HG03460 (cell line): ENCODE measurements at regions not wholly inside any gene's neighbourhood (a gene's known extent, or its start where the extent isn't known, plus 50 kb on each side); places are given as distances from the start of the nearest gene placed in this dataset.
"Not testable (repeated sequence)": the region's sequence is repeated elsewhere in the genome, so short reads cannot be mapped to it uniquely, and the experiment has no call there.

ENCODE experiments used
- ATAC-seq: cut with Tn5 transposase; IDR thresholded peaks from one replicate; pipeline ENCODE4 v1.9.1; 2021; ENCODE audit not compliant: unreplicated experiment

- ATAC-seq: no peak
These were observed 135.3 kb upstream of the LYPLAL1 start for GRCh38 chr1:219038398-219038797.

DNA sequence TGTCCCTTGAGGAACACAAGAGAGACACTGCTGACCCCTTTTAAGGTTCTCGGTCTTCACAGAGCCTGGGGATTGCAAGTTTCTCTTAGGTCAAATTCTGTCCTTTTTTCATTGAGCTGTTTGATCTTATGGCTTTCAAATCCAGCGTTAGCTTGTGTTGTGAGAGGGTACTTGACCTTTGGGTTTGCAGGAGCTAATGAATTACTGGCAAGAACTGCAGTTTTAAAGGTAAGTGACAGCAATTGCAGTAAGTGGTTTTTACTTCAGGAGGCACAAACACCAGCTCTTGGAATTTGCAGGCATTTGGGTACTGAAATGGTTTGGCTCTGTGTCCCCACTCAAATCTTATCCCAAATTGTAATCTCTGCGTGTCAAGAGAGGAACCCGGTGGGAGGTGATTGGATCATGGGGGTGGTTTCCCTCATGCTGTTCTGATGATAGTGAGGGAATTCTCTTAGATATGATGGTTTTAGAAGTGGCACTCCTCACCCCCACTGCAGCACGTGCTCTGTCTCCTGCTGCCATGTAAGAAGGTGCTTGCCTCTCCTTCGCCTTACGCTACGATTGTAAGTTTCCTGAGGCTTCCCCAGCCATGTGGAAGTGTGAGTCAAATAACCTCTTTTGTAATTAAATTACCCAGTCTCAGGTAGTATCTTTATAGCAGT lies 134.5 kb upstream of the LYPLAL1 start:
- no peak for ATAC-seq

GRCh38 chr1:219039682-219040154 lies 134.0 kb upstream of the LYPLAL1 start:
- no peak for ATAC-seq

- no peak for ATAC-seq
These were observed 133.4 kb upstream of the LYPLAL1 start for GRCh38 chr1:219040291-219040690.

DNA sequence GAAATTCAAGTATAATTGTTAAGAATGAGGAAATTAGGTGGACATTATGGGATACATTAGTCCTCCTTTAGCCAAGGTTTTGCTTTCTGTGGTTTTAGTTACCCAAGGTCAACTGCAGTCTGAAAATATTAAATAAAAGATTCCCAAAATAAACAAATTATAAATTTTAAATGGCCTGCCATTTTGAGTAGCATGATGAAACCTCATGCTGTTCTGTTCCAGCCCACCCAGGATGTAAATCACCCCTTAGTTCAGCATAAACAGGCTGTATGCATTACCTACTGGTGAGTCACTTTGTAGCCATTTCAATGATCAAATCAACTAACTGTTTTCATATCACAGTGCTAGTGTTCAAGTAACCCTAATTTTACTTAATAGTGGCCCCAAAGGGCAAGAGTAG lies 132.5 kb upstream of the LYPLAL1 start:
- ATAC-seq: no peak

DNA sequence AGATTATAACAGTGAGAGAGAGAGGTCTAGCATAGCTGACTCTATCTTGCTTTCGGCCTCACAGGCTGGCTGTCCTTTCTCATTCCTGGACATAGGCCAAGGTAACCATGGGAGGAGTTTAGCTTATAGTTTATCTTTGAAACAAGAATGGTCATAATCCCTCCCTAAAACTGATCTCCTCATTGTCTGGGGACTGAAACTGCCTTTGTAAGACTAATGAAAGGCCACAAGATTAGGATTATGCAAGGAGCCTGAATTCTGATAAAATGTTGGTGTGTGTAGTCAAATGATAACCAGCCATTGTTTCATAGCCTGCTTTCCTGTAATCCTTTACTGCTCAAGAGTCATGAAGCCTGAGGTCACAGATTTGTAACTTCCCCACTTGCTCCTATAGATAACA lies 131.9 kb upstream of the LYPLAL1 start:
- ATAC-seq: no peak

- ATAC-seq: no peak
These were observed 130.9 kb upstream of the LYPLAL1 start for GRCh38 chr1:219042769-219043168.

GRCh38 chr1:219045246-219045645 lies 128.4 kb upstream of the LYPLAL1 start:
- ATAC-seq: no peak

DNA sequence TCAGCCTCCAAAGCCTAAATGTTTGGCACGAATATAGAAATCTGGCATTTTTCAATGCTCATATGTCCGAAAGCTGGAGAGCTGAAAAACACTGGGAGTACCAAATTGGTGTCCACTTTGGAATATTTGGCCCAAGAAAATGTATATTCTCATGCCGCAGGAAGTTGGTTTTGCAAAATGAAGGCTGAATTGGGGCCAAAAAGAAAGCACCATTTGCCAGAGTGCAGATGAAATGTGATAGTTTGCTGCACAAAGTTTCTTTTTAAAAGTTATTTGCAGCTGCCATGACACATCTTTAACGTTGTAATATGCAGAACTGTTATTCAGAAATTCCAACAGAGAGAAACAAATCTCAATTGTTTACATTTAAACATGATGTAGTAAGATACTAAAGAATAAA lies 124.2 kb upstream of the LYPLAL1 start:
- ATAC-seq: no peak

- ATAC-seq: no peak
These were observed 123.4 kb upstream of the LYPLAL1 start for GRCh38 chr1:219050086-219050821.

- no peak for ATAC-seq
These were observed 122.9 kb upstream of the LYPLAL1 start for GRCh38 chr1:219050822-219051125.

- no peak for ATAC-seq
These were observed 122.1 kb upstream of the LYPLAL1 start for GRCh38 chr1:219051547-219051946.

- no peak for ATAC-seq
These were observed 114.5 kb upstream of the LYPLAL1 start for GRCh38 chr1:219058891-219059820.

DNA sequence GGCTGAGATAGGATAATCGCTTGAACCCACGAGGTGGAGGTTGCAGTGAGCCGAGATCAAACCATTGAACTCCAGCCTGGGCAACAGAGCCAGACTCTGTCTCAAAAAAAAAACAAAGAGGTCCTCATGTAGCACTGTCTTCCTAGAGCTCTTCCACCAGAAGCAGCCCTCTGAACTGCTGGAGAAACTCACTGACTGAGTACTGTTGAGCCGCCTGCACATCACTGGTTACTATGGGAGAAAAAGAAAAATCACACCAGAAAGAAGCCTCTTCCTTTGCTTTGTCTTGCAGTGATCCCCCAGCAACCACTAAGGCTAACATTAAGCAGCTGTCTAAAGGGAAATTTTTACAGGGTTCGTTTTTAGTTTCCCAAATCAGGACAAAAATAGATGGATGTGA lies 112.9 kb upstream of the LYPLAL1 start:
- ATAC-seq: no peak

DNA sequence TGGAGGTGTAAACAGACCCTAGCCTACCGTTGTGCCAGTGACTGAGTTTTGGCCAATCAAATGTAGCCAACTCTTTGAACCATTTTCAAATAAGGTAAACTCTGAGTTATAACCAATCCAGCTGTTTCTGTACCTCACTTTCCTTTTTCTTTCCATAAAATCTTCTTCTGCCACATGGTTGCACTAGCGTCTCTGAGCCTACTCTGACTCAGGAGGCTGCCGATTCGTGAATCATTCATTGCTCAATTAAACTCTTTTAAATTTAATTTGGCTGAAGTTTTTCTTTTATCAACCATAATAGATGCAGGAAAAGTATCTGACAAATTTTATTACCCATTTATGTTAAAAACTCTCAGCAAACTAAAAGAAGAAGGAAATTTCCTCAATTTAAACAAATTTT lies 111.5 kb upstream of the LYPLAL1 start:
- ATAC-seq: no peak

GRCh38 chr1:219066098-219066497 lies 107.6 kb upstream of the LYPLAL1 start:
- no peak for ATAC-seq

GRCh38 chr1:219066631-219067349 lies 106.9 kb upstream of the LYPLAL1 start:
- ATAC-seq: no peak

DNA sequence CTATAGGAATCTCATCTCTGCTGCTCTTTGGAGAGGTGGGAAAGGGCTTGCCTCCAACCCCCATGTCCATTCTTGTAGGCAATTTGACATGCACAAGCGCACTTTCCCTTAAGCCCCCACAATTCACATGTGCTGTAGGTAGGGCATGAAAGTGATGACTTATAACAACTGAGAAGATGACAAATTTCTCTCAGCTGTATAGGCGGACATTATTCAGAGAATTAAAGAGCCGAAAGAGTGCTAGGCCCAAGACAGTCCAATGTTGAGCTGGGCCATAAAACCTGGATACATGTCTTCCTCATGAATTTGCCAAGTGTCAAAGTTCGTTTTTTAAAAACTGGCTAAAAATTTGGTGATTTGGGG lies 106.3 kb upstream of the LYPLAL1 start:
- ATAC-seq: no peak

DNA sequence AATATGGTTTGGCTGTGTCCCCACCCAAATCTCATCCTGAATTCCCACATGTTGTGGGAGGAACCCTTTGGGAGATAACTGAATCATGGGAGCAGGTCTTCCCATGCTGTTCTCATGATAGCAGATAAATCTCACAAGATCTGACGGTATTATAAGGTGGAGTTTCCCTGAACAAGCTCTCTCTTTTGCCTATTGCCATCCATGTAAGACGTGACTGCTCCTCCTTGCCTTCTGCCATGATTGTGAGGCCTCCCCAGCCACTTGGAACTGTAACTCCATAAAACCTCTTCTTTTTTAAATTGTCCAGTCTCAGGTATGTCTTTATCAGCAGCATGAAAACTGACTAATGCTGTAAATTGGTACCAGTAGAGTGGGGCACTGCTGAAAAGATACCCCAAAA lies 103.3 kb upstream of the LYPLAL1 start:
- not testable (repeated sequence) for ATAC-seq

DNA sequence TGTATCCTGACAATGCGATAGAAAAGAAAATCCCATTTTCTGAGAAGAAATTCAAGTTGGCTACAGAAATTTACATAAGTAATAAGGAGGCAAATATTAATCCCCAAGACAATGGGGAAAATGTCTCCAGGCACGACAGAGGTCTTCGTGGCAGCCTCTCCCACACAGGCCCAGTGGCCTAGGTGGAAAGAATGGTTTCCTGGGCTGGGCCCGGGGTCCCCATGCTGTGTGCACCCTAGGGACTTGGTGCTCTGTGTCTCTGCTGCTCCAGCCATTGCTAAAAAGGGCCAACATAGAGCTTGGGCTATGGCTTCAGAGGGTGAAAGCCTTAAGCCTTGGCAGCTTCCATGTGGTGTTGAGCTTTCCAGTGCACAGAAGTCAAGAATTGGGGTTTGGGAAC lies 102.5 kb upstream of the LYPLAL1 start:
- no peak for ATAC-seq

DNA sequence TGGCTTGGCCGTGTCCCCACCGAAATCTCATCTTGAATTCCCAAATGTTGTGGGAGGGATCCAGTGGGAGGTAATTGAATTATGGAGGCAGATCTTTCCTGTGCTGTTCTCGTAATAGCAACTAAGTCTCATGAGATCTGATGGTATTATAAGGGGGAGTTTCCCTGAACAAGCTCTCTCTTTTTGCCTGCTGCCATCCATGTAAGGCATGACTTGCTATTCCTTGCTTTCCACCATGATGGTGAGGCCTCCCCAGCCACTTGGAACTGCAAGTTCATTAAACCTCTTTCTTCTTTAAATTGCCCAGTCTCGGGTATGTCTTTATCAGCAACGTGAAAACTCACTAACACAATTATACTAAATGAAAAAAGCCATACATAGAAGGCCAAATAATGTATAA lies 101.3 kb upstream of the LYPLAL1 start:
- no peak for ATAC-seq
